ENCODE measurements at regions not wholly inside any gene's neighbourhood (a gene's known extent, or its start where the extent isn't known, plus 50 kb on each side); places are given as distances from the start of the nearest gene placed in this dataset.

GRCh38 chr5:51466214-51466613, 83.0 kb downstream of the ISL1 start:
- TF ChIP-seq, protein P1, sequence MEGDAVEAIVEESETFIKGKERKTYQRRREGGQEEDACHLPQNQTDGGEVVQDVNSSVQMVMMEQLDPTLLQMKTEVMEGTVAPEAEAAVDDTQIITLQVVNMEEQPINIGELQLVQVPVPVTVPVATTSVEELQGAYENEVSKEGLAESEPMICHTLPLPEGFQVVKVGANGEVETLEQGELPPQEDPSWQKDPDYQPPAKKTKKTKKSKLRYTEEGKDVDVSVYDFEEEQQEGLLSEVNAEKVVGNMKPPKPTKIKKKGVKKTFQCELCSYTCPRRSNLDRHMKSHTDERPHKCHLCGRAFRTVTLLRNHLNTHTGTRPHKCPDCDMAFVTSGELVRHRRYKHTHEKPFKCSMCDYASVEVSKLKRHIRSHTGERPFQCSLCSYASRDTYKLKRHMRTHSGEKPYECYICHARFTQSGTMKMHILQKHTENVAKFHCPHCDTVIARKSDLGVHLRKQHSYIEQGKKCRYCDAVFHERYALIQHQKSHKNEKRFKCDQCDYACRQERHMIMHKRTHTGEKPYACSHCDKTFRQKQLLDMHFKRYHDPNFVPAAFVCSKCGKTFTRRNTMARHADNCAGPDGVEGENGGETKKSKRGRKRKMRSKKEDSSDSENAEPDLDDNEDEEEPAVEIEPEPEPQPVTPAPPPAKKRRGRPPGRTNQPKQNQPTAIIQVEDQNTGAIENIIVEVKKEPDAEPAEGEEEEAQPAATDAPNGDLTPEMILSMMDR (IDR thresholded peaks at IDR 0.05), result no peak
- no peaks in the 10 kb centered on the region for H3K27me3 Mint-ChIP-seq
- Histone ChIP-seq H3K27me3 (ENCODE audit: control insufficient read depth in 1 of 2, insufficient read depth in 2 of 2, low read length in 2 of 2) (no peaks in the 10 kb centered on the region), H3K4me3 (ENCODE audit: low read length) (no peak overlapping the region), H3K9me3 (ENCODE audit: control insufficient read depth in 1 of 2, insufficient read depth in 1 of 2, low read length in 2 of 2) (peaks cover 0 to 3% of the 10 kb centered on the region in 2 experiments), H3K4me1 (ENCODE audit: insufficient read depth, low read length) (no peaks in the 10 kb centered on the region), H3K27ac (ENCODE audit: low read depth in 1 of 2, low read length in 2 of 2) (no peak overlapping the region), H3K36me3 (ENCODE audit: insufficient read depth, low read length) (no peaks in the 10 kb centered on the region)
- no peaks in the 10 kb centered on the region for H3K36me3 Mint-ChIP-seq (ENCODE audit: low read depth)
- H3K9me3 Mint-ChIP-seq, result no peaks in the 10 kb centered on the region
- CTCF ChIA-PET, result no interaction called here
- intact Hi-C loops (cut with DNase I, micrococcal nuclease), result no loop called here
- POLR2A ChIA-PET, result no interaction called here
- H3K4me1 Mint-ChIP-seq (ENCODE audit: low read depth), result no peaks in the 10 kb centered on the region
- DNase-seq, result no peak
- H3K27ac Mint-ChIP-seq, result no peak overlapping the region
- no peak overlapping the region for H3K4me3 Mint-ChIP-seq
- no peak for ATAC-seq (ENCODE audit: poor library complexity)

- DNase-seq (no peak), ATAC-seq (ENCODE audit: poor library complexity) (no peak)
- H3K9me3 ChIP-seq (ENCODE audit: control insufficient read depth in 1 of 2, insufficient read depth in 1 of 2, low read length in 2 of 2), result peaks cover 0 to 3% of the 10 kb centered on the region in 2 experiments
- Mint-ChIP-seq H3K36me3 (ENCODE audit: low read depth) (no peaks in the 10 kb centered on the region), H3K27me3 (no peaks in the 10 kb centered on the region), H3K4me1 (ENCODE audit: low read depth) (no peaks in the 10 kb centered on the region), H3K4me3 (no peak overlapping the region), H3K27ac (no peak overlapping the region), H3K9me3 (no peaks in the 10 kb centered on the region)
- no peak overlapping the region for H3K27ac ChIP-seq (ENCODE audit: low read depth in 1 of 2, low read length in 2 of 2)
- H3K4me1 ChIP-seq (ENCODE audit: insufficient read depth, low read length), result no peaks in the 10 kb centered on the region
- no peaks in the 10 kb centered on the region for H3K27me3 ChIP-seq (ENCODE audit: control insufficient read depth in 1 of 2, insufficient read depth in 2 of 2, low read length in 2 of 2)
- TF ChIP-seq, protein P1 (IDR thresholded peaks at IDR 0.05), result no peak
- ChIA-PET POLR2A (no interaction called here), CTCF (no interaction called here)
- no peak overlapping the region for H3K4me3 ChIP-seq (ENCODE audit: low read length)
- intact Hi-C loops (cut with DNase I, micrococcal nuclease), result no loop called here
- no peaks in the 10 kb centered on the region for H3K36me3 ChIP-seq (ENCODE audit: insufficient read depth, low read length)
Measured at GRCh38 chr5:51468196-51468595, 84.9 kb downstream of the ISL1 start.

DNA sequence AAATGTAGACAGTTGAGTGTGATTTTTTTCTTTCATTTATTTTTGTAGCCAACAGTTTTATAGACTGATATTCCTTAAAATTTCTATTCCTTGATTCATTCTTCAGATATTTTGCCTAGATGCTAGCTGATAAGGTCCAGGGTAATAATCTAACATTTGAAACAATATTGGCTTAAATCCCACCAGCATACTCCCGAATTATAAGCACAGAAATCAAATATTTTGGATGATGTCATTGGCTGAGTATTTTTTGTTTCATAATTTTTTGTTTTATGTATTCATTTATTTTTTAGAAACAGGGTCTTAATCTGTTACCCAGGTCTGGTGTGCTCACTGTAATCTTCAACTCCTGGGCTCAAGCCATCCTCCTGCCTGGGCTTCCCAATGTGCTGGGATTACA, 88.4 kb downstream of the ISL1 start:
- no peak for DNase-seq
- ChIA-PET CTCF (no interaction called here), POLR2A (no interaction called here)
- no peaks in the 10 kb centered on the region for H3K36me3 Mint-ChIP-seq (ENCODE audit: low read depth)
- Histone ChIP-seq H3K4me1 (ENCODE audit: insufficient read depth, low read length) (no peaks in the 10 kb centered on the region), H3K27me3 (ENCODE audit: control insufficient read depth in 1 of 2, insufficient read depth in 2 of 2, low read length in 2 of 2) (no peaks in the 10 kb centered on the region), H3K9me3 (ENCODE audit: control insufficient read depth in 1 of 2, insufficient read depth in 1 of 2, low read length in 2 of 2) (peaks cover 0 to 3% of the 10 kb centered on the region in 2 experiments), H3K4me3 (ENCODE audit: low read length) (no peak overlapping the region), H3K27ac (ENCODE audit: low read depth in 1 of 2, low read length in 2 of 2) (no peak overlapping the region), H3K36me3 (ENCODE audit: insufficient read depth, low read length) (no peaks in the 10 kb centered on the region)
- H3K4me3 Mint-ChIP-seq, result no peak overlapping the region
- no peaks in the 10 kb centered on the region for H3K9me3 Mint-ChIP-seq
- no peaks in the 10 kb centered on the region for H3K4me1 Mint-ChIP-seq (ENCODE audit: low read depth)
- no peak overlapping the region for H3K27ac Mint-ChIP-seq
- TF ChIP-seq, protein P1 (IDR thresholded peaks at IDR 0.05), result no peak
- intact Hi-C loops (cut with DNase I, micrococcal nuclease), result no loop called here
- H3K27me3 Mint-ChIP-seq, result no peaks in the 10 kb centered on the region
- no peak for ATAC-seq (ENCODE audit: poor library complexity)
